HUES6 (cell line): ENCODE measurements at regions not wholly inside any gene's neighbourhood (a gene's known extent, or its start where the extent isn't known, plus 50 kb on each side); places are given as distances from the start of the nearest gene placed in this dataset.
"Not testable (repeated sequence)": the region's sequence is repeated elsewhere in the genome, so short reads cannot be mapped to it uniquely, and the experiment has no call there.

ENCODE experiments used
- H3K27ac ChIP-seq: 2 replicates; pipeline ENCODE4 v1.7.0; 2013; ENCODE audit warnings: low read depth, mild to moderate bottlenecking, low read length, inconsistent platforms
- H3K27me3 ChIP-seq: 2 replicates; pipeline ENCODE4 v1.6.1; 2013; ENCODE audit warnings: low read length; ENCODE audit not compliant: control insufficient read depth, insufficient read depth
- H3K36me3 ChIP-seq: 2 replicates; pipeline ENCODE4 v1.6.1; 2013; ENCODE audit warnings: low read length; ENCODE audit not compliant: control insufficient read depth, insufficient read depth
- H3K4me1 ChIP-seq: 2 replicates; pipeline ENCODE4 v1.6.1; 2013; ENCODE audit warnings: low read length; ENCODE audit not compliant: control insufficient read depth, insufficient read depth
- H3K4me3 ChIP-seq: 2 replicates; pipeline ENCODE4 v1.5.1; 2013; ENCODE audit warnings: low read depth, low read length
- H3K9ac ChIP-seq: one replicate; pipeline ENCODE4 v1.6.1; 2013; ENCODE audit warnings: mild to moderate bottlenecking, low read length
- H3K9me3 ChIP-seq: 2 replicates; pipeline ENCODE4 v1.6.1; 2013; ENCODE audit warnings: low read depth, low read length; ENCODE audit not compliant: control insufficient read depth, insufficient read depth

DNA sequence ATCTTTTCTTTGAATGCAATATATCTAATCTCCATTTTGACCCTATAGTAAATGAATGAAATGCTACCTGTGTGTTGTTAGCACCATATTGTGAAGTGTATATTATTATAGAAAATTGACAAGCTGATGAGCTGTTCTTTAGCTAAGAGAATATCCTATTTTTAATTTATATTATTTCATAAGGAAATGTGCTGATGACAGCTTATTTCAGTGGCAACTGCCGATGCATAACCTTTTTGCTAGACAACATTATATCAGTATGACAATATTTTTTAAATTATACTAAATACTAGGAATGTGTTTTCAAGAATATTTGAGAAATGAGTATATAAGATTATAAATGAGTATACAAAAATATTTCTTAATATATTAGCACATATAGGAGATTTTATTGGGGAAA, 573.1 kb downstream of the ZNF608 start:
- Histone ChIP-seq H3K36me3 (no peaks in the 10 kb centered on the region), H3K9ac (no peak overlapping the region), H3K4me1 (no peaks in the 10 kb centered on the region), H3K27ac (no peak overlapping the region), H3K9me3 (peaks cover 33% of the 10 kb centered on the region), H3K4me3 (no peak overlapping the region), H3K27me3 (no peaks in the 10 kb centered on the region)

DNA sequence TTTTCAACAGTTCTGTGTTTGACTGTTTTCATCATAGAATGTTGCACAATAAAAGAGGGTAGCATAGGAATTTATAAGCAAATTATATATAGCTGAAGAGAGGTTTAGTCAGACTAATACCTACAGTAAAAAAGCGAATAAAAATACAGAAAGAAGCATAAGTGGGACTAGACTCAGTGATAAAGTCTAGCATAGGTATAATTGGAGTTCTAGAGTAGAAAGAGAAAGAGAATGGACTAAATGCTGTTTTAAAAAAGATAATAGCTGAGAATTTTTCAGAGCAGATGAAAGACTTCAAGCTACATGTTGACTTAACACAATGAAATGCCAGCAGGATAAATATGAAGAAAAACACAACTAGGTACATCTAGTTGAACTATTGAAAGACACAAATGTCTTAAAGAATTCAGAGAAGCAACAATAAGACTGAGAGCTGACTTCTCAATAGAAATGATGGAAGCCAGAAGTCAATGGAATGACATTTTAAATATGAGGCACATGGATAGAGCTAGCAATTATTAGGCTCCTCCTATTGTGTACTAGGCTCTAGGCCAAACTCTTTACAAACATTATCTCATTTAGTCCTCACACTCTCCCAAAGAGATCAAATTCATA, 573.9 kb downstream of the ZNF608 start:
- Histone ChIP-seq H3K27me3 (no peaks in the 10 kb centered on the region), H3K27ac (no peak overlapping the region), H3K36me3 (no peaks in the 10 kb centered on the region), H3K9ac (no peak overlapping the region), H3K4me1 (no peaks in the 10 kb centered on the region), H3K4me3 (no peak overlapping the region), H3K9me3 (peaks cover 28% of the 10 kb centered on the region)

DNA sequence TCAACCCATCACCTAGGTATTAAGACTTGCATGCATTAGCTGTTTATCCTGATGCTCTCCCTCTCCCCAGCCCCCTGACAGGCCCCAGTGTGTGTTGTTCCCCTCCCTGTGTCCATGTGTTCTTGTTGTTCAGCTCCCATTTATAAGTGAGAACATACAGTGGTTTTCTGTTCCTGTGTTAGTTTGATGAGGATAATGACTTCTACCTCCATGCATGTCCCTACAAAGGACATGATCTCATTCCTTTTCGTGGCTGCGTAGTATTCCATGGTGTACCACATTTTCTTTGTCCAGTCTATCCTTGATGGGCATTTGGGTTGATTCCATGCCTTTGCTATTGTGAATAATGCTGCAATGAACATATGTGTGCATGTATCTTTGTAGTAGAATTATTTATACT, 578.3 kb downstream of the ZNF608 start:
- H3K4me3 ChIP-seq, H3K9ac ChIP-seq, H3K36me3 ChIP-seq, H3K27ac ChIP-seq, H3K4me1 ChIP-seq, H3K27me3 ChIP-seq: not testable (repeated sequence)
- peaks cover 15% of the 10 kb centered on the region for H3K9me3 ChIP-seq

DNA sequence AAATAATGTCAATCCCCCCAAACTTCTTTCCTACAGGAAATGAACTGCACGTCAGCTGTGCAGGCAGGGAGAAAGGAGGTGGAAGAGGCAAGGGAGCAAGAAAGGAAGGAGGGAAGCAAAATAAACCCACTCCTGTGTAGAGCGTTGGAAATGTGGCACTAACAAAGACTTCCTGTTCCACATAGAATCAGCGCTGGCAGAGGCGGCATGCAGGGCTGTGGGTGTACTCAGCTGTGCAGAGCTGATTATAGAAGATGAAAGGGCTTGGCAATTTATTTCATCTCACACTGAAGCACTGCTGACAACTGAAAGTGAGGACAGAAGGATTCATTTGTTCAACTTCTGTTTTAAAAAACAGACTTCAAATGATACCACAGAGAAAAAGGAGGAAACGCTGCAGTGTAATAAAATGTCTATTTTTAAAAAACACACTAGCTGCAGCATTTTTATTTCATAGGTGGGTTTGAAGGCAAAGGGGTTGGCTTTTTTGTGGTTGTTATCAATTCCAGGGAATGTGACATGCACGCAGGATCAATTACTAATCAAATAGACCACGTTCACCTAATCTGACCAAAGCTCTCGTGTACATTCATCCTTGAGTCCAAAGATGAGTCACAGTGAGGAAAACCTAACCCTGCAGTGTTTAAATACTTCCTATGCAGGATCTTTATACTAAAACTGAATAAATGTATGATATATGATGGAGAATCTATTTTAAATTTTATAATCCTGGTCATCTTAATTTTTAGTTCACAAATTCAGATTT, 583.5 kb downstream of the ZNF608 start:
- H3K27ac ChIP-seq = no peak overlapping the region
- H3K4me1 ChIP-seq = no peaks in the 10 kb centered on the region
- H3K4me3 ChIP-seq = no peak overlapping the region

DNA sequence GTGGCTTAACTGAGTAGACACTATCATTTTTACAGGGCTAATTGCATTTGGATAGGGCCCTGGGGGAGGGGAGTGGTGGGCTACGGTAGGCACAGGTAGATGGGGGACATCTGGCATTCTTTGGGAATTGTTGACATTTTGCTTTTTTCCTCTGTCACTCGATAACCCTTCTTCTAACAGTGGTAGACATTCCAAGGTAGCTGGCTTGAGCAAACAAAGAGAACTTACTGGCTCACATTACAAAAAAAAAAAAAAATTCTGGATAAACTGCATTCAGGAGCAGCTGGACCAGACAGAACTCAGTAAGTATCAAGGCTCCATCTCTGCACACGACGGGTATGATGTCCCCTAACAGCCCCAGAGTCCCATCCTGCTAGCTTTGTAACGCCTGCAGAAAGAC, 585.2 kb downstream of the ZNF608 start:
- H3K4me1 ChIP-seq = no peaks in the 10 kb centered on the region
- no peaks in the 10 kb centered on the region for H3K36me3 ChIP-seq
- H3K27me3 ChIP-seq = no peaks in the 10 kb centered on the region
- H3K9me3 ChIP-seq = peaks cover 8% of the 10 kb centered on the region; the same call in 1 of the 2 replicates
- H3K4me3 ChIP-seq = no peak overlapping the region
- no peak overlapping the region for H3K27ac ChIP-seq
- H3K9ac ChIP-seq = no peak overlapping the region

More for the DNA sequence above, 583.5 kb downstream of the ZNF608 start:
- Histone ChIP-seq H3K36me3 (no peaks in the 10 kb centered on the region), H3K9ac (no peak overlapping the region), H3K9me3 (peaks cover 8% of the 10 kb centered on the region), H3K27me3 (no peaks in the 10 kb centered on the region)

DNA sequence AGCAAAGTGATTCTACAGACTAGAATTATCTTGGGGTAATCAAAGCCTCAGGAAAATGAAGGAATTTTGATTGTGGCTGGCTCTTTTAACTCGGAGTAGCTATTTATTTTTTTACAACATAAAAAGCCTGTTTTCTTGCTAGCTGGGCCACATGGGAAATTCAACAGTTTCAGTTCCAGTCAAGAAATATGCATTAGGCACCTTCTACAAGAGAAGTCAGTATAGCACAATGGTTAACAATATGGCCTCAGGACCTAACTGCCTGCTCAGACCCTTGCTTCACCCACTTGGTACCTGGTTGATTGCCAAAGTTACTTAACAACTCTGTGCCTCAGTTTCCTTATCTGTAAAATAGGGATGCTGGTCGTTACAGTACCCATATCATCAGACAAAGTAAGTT, 586.2 kb downstream of the ZNF608 start:
- H3K4me3 ChIP-seq = no peak overlapping the region
- no peak overlapping the region for H3K9ac ChIP-seq
- no peaks in the 10 kb centered on the region for H3K4me1 ChIP-seq
- no peak overlapping the region for H3K27ac ChIP-seq
- H3K9me3 ChIP-seq = peaks cover 16% of the 10 kb centered on the region
- no peaks in the 10 kb centered on the region for H3K27me3 ChIP-seq
- H3K36me3 ChIP-seq = peaks cover 4% of the 10 kb centered on the region; the same call in 1 of the 2 replicates

DNA sequence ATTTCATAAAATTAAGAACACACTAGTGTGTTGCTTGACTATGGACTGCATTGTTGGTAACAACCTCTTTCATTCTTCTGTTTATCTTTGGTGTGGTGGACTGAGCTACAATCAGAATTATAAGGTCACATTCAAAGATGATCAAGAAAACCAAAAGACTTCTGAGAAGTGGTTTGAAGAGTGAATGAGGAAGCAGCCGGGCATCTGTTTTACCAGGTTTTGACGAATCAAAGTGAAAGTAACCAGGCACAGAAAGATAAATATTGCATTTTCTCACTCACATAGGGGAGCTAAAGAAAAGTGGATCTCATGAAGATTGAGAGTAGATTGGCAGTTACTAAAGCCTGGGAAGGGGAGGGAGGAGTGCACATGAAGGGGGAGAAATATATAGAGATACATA, 589.1 kb downstream of the ZNF608 start:
- Histone ChIP-seq H3K9ac (no peak overlapping the region), H3K4me3 (no peak overlapping the region), H3K9me3 (peaks cover 31% of the 10 kb centered on the region), H3K36me3 (peaks cover 4% of the 10 kb centered on the region; the same call in 1 of the 2 replicates), H3K27me3 (no peaks in the 10 kb centered on the region), H3K4me1 (no peaks in the 10 kb centered on the region), H3K27ac (no peak overlapping the region)

DNA sequence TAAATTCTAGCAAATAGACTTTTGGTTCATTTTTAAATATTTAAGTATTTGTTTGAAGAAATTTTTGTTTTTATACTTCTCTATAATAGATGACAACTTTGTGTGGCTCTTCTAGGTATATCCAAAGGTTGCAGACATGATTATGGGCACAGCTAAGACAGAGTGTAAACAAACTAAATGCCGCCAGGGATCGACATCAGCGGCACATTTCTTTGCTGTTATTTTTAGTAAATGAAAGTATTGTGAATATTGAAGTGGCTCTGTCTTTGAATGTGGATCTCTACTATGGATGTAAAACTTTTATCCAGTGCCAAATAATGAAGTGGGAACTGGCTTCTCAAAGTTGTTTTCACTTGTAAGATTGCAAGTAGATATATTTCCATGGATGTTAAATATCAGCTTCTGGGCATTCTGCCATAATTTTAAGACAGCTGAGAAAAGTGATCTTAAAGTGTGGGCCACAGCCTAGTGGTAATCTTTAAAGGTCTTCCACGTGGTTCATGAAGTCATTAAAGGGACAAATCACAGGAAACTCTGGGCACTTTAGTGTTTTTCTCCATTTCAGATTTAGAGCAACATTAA, 589.9 kb downstream of the ZNF608 start:
- Histone ChIP-seq H3K27me3 (no peaks in the 10 kb centered on the region), H3K9ac (no peak overlapping the region), H3K36me3 (peaks cover 4% of the 10 kb centered on the region; the same call in 1 of the 2 replicates), H3K9me3 (peaks cover 35% of the 10 kb centered on the region), H3K27ac (no peak overlapping the region), H3K4me1 (no peaks in the 10 kb centered on the region), H3K4me3 (no peak overlapping the region)

DNA sequence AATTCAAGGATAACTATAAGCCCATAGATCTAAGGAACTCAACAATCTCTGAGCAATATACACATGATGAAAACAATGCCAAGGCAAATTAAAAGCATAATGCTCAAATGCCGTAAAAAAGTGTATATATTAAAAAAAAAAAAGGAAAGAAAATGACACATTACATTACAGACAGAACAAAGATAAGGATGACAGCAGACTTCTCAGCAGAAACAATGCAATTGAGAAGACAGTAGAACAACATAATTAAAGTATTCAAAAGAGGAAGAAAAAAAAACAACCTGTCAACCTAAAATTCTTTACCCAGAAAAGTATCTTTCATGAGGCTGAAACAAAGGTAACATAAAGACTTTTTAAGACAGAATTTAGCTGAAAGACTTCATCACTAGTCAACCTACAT, 591.7 kb downstream of the ZNF608 start:
- H3K36me3 ChIP-seq = peaks cover 4% of the 10 kb centered on the region; the same call in 1 of the 2 replicates
- peaks cover 47% of the 10 kb centered on the region for H3K9me3 ChIP-seq
- no peaks in the 10 kb centered on the region for H3K27me3 ChIP-seq
- no peaks in the 10 kb centered on the region for H3K4me1 ChIP-seq
- H3K27ac ChIP-seq = no peak overlapping the region
- no peak overlapping the region for H3K9ac ChIP-seq
- no peak overlapping the region for H3K4me3 ChIP-seq

DNA sequence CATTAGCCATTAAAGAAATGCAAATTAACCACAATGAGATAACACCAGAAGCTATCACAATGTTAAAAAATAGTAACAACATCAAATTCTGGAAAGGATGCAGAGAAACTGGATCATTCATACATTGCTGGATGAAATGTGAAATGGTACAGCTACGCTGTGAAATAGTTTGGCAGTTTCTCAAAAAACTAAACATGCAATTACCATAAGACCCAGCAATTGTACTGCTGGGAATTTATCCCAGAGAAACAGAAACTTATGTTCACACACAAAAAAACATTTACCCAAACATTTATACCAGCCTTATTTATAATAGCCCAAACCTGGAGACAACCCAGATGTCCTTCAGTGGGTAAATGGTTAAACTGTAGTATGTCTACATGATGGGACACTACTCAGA, 592.9 kb downstream of the ZNF608 start:
- Histone ChIP-seq H3K27me3 (no peaks in the 10 kb centered on the region), H3K4me1 (no peaks in the 10 kb centered on the region), H3K36me3 (peaks cover 4% of the 10 kb centered on the region; the same call in 1 of the 2 replicates), H3K4me3 (no peak overlapping the region), H3K9me3 (peaks cover 47% of the 10 kb centered on the region), H3K9ac (no peak overlapping the region), H3K27ac (no peak overlapping the region)

DNA sequence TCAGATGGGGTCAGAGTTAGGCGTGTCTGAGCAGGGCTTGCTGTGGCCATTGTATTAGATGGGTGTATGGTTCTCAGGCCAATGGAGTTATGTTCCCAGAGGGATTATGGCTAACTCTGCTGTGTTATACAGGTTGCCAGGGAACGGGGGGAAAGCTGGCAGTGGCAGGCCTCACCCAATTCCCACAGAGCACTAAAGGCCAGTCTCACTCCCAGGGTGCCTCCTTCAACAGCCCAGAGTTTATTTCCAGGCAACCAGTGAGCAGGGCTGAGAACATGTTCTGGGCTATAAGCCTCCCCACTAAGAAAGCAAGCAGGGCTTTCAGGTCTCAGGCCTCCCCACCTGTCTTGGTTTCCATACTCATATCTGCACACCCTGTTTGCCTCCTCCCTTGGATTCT, 597.9 kb downstream of the ZNF608 start:
- Histone ChIP-seq H3K27ac (no peak overlapping the region), H3K9ac (no peak overlapping the region), H3K27me3 (no peaks in the 10 kb centered on the region), H3K36me3 (no peaks in the 10 kb centered on the region), H3K4me3 (no peak overlapping the region), H3K9me3 (peaks cover 26% of the 10 kb centered on the region), H3K4me1 (no peaks in the 10 kb centered on the region)
